Brain microvascular endothelial cell (primary cell): ENCODE measurements at regions not wholly inside any gene's neighbourhood (a gene's known extent, or its start where the extent isn't known, plus 50 kb on each side); places are given as distances from the start of the nearest gene placed in this dataset.

Source experiments
- DNase-seq: peaks from one replicate; pipeline ENCODE4 v3.0.0-alpha.2; 2020
- H3K27ac ChIP-seq: fragments of 250-450 bp; sonication (Bioruptor Pico); 2 replicates; pipeline ENCODE4 v1.5.1; 2020; ENCODE audit warnings: mild to moderate bottlenecking, moderate library complexity
- H3K27me3 ChIP-seq: fragments of 250-450 bp; sonication (Bioruptor Pico); replicated peaks from 2 replicates; pipeline ENCODE4 v1.5.1; 2020; ENCODE audit warnings: mild to moderate bottlenecking
- H3K36me3 ChIP-seq: fragments of 250-450 bp; sonication (Bioruptor Pico); replicated peaks from 2 replicates; pipeline ENCODE4 v1.5.1; 2020; ENCODE audit warnings: mild to moderate bottlenecking
- H3K4me3 ChIP-seq: 2 replicates; pipeline ENCODE4 v1.5.1; 2011; ENCODE audit warnings: low read depth, mild to moderate bottlenecking, control low read depth, low read length, moderate library complexity
- in situ Hi-C: cut with HindIII; loops from 2 replicates; pipeline ENCODE4 v1.10.0; 2017; ENCODE audit warnings: low sequenced_read_pairs, low pct_ligation_motif_present
- TF ChIP-seq, protein P1 (sequence below): IDR thresholded peaks from 2 replicates; pipeline ENCODE4 v1.5.1; 2011; ENCODE audit warnings: low read depth, mild to moderate bottlenecking, moderate library complexity, low read length, control low read depth, inconsistent platforms; ENCODE audit errors: missing control alignments

DNA sequence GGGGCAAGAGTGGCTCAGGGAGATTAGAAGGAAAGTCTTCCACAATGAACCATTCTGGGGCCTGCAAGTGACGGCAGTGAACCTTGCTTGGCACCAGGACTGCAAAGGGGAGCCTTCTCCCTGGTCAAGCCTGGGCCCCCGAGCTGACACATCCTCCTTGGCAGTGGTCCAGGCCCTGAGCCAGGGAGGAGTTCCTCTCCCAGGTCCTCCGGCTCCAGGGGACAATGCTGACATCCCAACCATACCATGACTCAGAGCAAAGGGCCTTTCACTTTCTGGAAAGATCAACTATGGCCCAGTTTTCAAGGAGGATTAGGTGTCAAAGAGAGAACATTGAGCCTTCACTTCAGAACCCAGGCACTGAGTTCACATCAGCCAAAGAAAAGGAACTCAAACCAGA lies 756.5 kb upstream of the TBX3 start:
- peak; percentile 59 for DNase-seq
- TF ChIP-seq, protein P1, sequence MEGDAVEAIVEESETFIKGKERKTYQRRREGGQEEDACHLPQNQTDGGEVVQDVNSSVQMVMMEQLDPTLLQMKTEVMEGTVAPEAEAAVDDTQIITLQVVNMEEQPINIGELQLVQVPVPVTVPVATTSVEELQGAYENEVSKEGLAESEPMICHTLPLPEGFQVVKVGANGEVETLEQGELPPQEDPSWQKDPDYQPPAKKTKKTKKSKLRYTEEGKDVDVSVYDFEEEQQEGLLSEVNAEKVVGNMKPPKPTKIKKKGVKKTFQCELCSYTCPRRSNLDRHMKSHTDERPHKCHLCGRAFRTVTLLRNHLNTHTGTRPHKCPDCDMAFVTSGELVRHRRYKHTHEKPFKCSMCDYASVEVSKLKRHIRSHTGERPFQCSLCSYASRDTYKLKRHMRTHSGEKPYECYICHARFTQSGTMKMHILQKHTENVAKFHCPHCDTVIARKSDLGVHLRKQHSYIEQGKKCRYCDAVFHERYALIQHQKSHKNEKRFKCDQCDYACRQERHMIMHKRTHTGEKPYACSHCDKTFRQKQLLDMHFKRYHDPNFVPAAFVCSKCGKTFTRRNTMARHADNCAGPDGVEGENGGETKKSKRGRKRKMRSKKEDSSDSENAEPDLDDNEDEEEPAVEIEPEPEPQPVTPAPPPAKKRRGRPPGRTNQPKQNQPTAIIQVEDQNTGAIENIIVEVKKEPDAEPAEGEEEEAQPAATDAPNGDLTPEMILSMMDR, result no peak

DNA sequence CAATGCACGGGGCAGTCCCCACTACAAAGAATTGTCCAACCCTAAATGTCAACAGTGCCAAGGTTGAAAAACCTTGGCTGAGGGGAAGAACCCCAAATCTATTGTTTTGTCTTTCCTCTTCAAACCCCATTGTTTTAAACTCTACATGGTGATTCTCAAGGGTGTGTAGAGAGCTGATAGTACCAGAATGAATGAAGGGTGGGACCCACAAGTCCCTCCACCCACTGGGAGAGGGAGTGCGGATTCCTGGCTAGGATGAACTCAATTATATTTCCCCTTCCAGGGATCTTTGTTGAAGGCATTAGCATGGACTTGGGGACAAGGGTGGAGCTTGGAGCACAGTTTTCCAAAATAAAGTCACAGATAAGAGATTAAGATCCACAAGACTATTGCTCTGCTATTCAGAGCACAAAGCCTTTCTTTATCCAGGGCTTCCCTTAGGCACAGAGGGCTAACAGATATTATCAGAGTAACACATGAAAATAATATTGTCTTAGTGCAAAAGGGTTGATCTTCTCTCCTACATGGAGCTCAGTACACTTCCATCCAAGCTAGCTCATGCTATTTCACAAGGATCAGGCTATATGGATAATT lies 755.1 kb upstream of the TBX3 start:
- in situ Hi-C loops, result no loop called here
- Histone ChIP-seq H3K27me3 (no peaks in the 10 kb centered on the region), H3K27ac (no peak overlapping the region), H3K36me3 (no peaks in the 10 kb centered on the region), H3K4me3 (no peak overlapping the region)
- TF ChIP-seq, protein P1, result no peak
- no peak for DNase-seq

More for the DNA sequence above, 756.5 kb upstream of the TBX3 start:
- in situ Hi-C loops, result no loop called here
- Histone ChIP-seq H3K36me3 (no peaks in the 10 kb centered on the region), H3K4me3 (no peak overlapping the region), H3K27me3 (no peaks in the 10 kb centered on the region), H3K27ac (no peak overlapping the region)

DNA sequence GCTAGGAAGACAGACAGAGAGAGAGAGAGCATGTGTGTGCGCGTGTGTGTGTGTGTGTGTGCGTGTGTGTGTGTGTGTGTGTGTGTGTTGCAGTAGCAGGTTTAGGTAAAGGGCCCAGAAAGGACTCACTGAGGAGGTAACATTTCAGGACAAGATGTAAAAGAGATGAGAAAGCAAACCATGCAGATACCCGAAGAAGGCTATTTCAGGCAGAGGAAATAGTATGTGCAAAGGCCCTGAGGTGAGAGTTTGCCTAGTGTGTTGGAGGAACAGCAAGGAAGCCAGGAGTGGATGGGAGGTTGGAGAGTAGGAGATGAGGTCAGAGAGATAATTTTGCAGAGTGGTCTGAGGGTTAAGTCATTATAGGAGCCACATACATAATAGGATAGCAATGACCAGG lies 754.3 kb upstream of the TBX3 start:
- no peak for DNase-seq
- Histone ChIP-seq H3K27ac (no peak overlapping the region), H3K36me3 (no peaks in the 10 kb centered on the region), H3K27me3 (no peaks in the 10 kb centered on the region), H3K4me3 (no peak overlapping the region)
- TF ChIP-seq, protein P1, result no peak
- in situ Hi-C loops, result no loop called here

DNA sequence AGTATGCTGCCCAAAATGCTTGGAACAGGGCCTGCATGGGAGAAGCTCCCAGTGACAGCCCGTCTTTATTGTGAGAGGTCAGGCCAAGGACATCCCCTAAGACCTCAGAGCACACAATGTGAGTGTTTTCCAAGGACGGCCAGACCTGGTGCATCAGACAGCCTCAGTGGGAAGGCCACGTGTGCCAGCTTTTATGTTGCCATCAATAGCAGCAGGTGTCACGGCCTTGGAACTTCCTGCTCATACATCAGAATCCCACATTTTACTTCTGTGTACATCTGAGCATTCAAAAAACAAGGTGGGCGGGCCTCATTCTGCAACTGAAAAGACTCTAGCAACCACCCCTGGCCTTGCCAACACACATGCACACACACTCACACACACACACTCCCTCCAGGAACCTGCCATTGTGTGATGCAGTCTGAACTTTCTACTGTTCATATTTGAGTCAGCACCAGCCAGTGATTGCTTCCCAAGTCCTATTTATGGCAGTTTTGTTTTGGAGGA lies 753.1 kb upstream of the TBX3 start:
- in situ Hi-C loops, result no loop called here

DNA sequence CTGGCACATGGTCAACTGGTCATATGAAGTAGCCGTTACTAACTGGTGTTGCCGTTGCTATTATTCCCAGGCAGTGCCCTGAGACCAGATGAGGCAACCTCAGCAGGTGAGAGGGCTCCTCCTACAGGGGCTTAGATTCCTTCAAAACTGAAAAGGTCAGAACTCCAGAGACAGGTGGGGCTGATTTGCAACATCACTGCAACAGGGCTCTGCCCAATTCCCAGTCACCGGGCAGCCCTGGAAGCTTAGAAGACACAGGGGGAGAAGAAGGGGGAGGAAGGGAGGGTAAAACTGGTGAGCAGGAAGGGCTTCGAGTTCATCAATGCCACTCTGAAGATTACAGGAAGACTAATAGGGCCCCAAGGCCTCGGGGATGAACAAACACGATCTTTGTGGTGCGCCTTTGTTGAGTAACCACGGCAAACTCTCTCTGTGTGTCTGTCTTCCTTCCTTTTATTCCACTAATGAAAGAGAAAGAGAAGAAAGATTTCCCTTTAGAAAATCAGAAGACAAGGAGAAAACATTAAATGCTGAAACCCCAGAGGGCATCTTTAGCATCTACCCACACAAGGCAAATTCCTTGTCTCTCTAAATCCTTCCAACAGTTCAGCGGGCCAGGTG lies 749.1 kb upstream of the TBX3 start:
- in situ Hi-C loops, result no loop called here
- Histone ChIP-seq H3K4me3 (no peak overlapping the region), H3K36me3 (no peaks in the 10 kb centered on the region), H3K27me3 (no peaks in the 10 kb centered on the region), H3K27ac (no peak overlapping the region)
- no peak for DNase-seq
- TF ChIP-seq, protein P1, result no peak

More for the DNA sequence above, 753.1 kb upstream of the TBX3 start:
- TF ChIP-seq, protein P1, result no peak
- Histone ChIP-seq H3K4me3 (no peak overlapping the region), H3K36me3 (no peaks in the 10 kb centered on the region), H3K27me3 (no peaks in the 10 kb centered on the region), H3K27ac (no peak overlapping the region)
- DNase-seq, result no peak
